Activated CD4-positive, alpha-beta T cell treated with anti-CD3 and anti-CD28 coated beads for 36 hours (primary cell): ENCODE measurements at regions not wholly inside any gene's neighbourhood (a gene's known extent, or its start where the extent isn't known, plus 50 kb on each side); places are given as distances from the start of the nearest gene placed in this dataset.

Source experiments
- ATAC-seq: fragments of 200-7000 bp; cut with Tn5 transposase; one replicate; pipeline ENCODE4 v1.10.0; 2021; ENCODE audit warnings: mild to moderate bottlenecking, moderate library complexity
- CTCF ChIA-PET: fragments of 350-600 bp; sonication (Branson Sonifier 250); formaldehyde crosslinking; loops from one replicate; lab custom pipeline; 2021; ENCODE audit warnings: antibody characterized with exemption; lab: Charles Lee
- POLR2A ChIA-PET: fragments of 350-600 bp; sonication (Branson Sonifier 250); formaldehyde crosslinking; loops from one replicate; lab custom pipeline; 2021; ENCODE audit warnings: antibody characterized with exemption, inconsistent platforms; lab: Charles Lee
- DNase-seq: peaks from one replicate; pipeline ENCODE4 v3.0.0-alpha.2; 2020
- H3K27ac Mint-ChIP-seq: one replicate; pipeline ENCODE4 v1.8.0; 2021; ENCODE audit warnings: mixed read lengths
- H3K27me3 Mint-ChIP-seq: one replicate; pipeline ENCODE4 v1.8.0; 2021; ENCODE audit warnings: mixed read lengths
- H3K36me3 Mint-ChIP-seq: one replicate; pipeline ENCODE4 v1.8.0; 2021; ENCODE audit warnings: low read depth, mixed read lengths
- H3K4me1 Mint-ChIP-seq: one replicate; pipeline ENCODE4 v1.8.0; 2021; ENCODE audit warnings: mixed read lengths
- H3K4me3 Mint-ChIP-seq: one replicate; pipeline ENCODE4 v1.8.0; 2021; ENCODE audit warnings: mild to moderate bottlenecking, moderate library complexity, mixed read lengths
- H3K9me3 Mint-ChIP-seq: one replicate; pipeline ENCODE4 v1.8.0; 2021; ENCODE audit warnings: low read depth, mixed read lengths
- intact Hi-C, 2 experiments: fragments of 100-400 bp; cut with DNase I in 1 of 2; cut with micrococcal nuclease in 1 of 2; formaldehyde crosslinking; loops; one replicate each; pipeline versions ENCODE4 v1.14.2 to v1.15.1; 2022 to 2024; cut with DNase I, micrococcal nuclease

- ChIA-PET POLR2A (no interaction called here), CTCF (no interaction called here)
- DNase-seq = no peak
- no peak overlapping the region for H3K4me3 Mint-ChIP-seq
- no peak for ATAC-seq
- intact Hi-C loops = no loop called here
- no peak overlapping the region for H3K27ac Mint-ChIP-seq
- no peaks in the 10 kb centered on the region for H3K9me3 Mint-ChIP-seq
- H3K36me3 Mint-ChIP-seq = no peaks in the 10 kb centered on the region
- H3K27me3 Mint-ChIP-seq = no peaks in the 10 kb centered on the region
- H3K4me1 Mint-ChIP-seq = no peaks in the 10 kb centered on the region
These were observed 1981.3 kb upstream of the IGFBP7 start for GRCh38 chr4:59091146-59092142.

DNA sequence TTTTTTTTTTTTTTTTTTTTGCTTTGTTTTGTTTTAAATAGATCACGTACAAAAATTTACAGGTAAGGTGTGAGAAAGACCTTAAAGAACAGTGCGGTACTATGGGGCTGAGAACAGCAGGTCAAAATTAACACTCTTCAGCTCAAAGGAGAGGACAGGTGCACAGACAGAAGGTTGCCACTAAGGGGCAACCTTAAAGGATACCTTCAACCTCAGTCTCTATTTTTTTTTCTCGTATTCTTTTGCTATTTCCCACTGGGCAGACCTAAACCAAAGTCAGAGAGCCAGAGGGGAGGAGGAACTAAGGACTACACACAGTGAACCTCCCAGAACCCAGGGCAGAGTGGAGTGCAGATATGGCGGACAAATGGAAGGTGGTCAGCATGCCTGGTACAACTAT is 1984.3 kb upstream of the IGFBP7 start:
- ATAC-seq (no peak), DNase-seq (no peak)
- no peak overlapping the region for H3K27ac Mint-ChIP-seq
- intact Hi-C loops = no loop called here
- H3K27me3 Mint-ChIP-seq = no peaks in the 10 kb centered on the region
- CTCF ChIA-PET = no interaction called here
- H3K36me3 Mint-ChIP-seq = no peaks in the 10 kb centered on the region
- no peaks in the 10 kb centered on the region for H3K4me1 Mint-ChIP-seq
- H3K4me3 Mint-ChIP-seq = no peak overlapping the region
- H3K9me3 Mint-ChIP-seq = peaks cover 3% of the 10 kb centered on the region
- POLR2A ChIA-PET = no interaction called here

DNA sequence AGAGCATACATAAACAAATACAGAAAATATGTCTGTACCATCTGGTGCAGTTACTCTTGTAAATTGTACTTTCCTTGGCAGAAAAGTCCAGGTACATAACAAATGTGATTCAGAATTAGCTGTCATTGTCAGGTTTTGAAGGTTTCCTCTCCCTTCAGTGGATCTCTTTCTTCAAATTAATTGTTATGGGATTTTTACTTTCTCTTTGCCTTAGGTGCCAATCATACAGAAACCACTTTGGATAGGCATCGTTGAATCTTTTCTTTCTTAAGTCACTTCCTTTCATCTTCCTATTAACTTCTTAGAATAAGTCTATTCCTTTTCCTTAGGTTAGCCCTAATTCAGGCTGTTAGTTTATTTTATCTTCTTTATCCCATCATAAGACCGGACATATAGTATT is 1992.1 kb upstream of the IGFBP7 start:
- Mint-ChIP-seq H3K36me3 (no peaks in the 10 kb centered on the region), H3K27ac (no peak overlapping the region), H3K4me3 (no peak overlapping the region), H3K27me3 (no peaks in the 10 kb centered on the region), H3K4me1 (no peaks in the 10 kb centered on the region), H3K9me3 (peaks cover 4% of the 10 kb centered on the region)
- intact Hi-C loops = no loop called here
- ChIA-PET POLR2A (no interaction called here), CTCF (no interaction called here)
- DNase-seq (no peak), ATAC-seq (no peak)

- no peaks in the 10 kb centered on the region for H3K4me1 Mint-ChIP-seq
- intact Hi-C loops = no loop called here
- no peaks in the 10 kb centered on the region for H3K36me3 Mint-ChIP-seq
- H3K27ac Mint-ChIP-seq = no peak overlapping the region
- H3K4me3 Mint-ChIP-seq = no peak overlapping the region
- POLR2A ChIA-PET = no interaction called here
- ATAC-seq = no peak
- H3K27me3 Mint-ChIP-seq = no peaks in the 10 kb centered on the region
- DNase-seq = no peak
- CTCF ChIA-PET = no interaction called here
- H3K9me3 Mint-ChIP-seq = peaks cover 6% of the 10 kb centered on the region
These were observed 2010.2 kb upstream of the IGFBP7 start for GRCh38 chr4:59120287-59120814.

- ChIA-PET CTCF (no interaction called here), POLR2A (no interaction called here)
- no peak for DNase-seq
- peaks cover 4% of the 10 kb centered on the region for H3K9me3 Mint-ChIP-seq
- intact Hi-C loops = no loop called here
- no peak overlapping the region for H3K27ac Mint-ChIP-seq
- ATAC-seq = no peak
- H3K27me3 Mint-ChIP-seq = no peaks in the 10 kb centered on the region
- H3K4me1 Mint-ChIP-seq = no peaks in the 10 kb centered on the region
- no peak overlapping the region for H3K4me3 Mint-ChIP-seq
- H3K36me3 Mint-ChIP-seq = no peaks in the 10 kb centered on the region
These were observed 2012.4 kb upstream of the IGFBP7 start for GRCh38 chr4:59122626-59123025.

- CTCF ChIA-PET = no interaction called here
- no peak overlapping the region for H3K27ac Mint-ChIP-seq
- H3K27me3 Mint-ChIP-seq = no peaks in the 10 kb centered on the region
- ATAC-seq (no peak), DNase-seq (no peak)
- POLR2A ChIA-PET = no interaction called here
- H3K36me3 Mint-ChIP-seq = no peaks in the 10 kb centered on the region
- intact Hi-C loops = no loop called here
- peaks cover 5% of the 10 kb centered on the region for H3K9me3 Mint-ChIP-seq
- no peaks in the 10 kb centered on the region for H3K4me1 Mint-ChIP-seq
- H3K4me3 Mint-ChIP-seq = no peak overlapping the region
These were observed 2016.0 kb upstream of the IGFBP7 start for GRCh38 chr4:59126159-59126558.

- ATAC-seq = no peak
- no peaks in the 10 kb centered on the region for H3K27me3 Mint-ChIP-seq
- CTCF ChIA-PET = interaction anchor here (0.7 kb wide), 1 partner anchor 31 kb away, joined by 3 read pairs; no protein-coding TSS in a partner anchor
- no peaks in the 10 kb centered on the region for H3K4me1 Mint-ChIP-seq
- intact Hi-C loops = no loop called here
- no peak overlapping the region for H3K4me3 Mint-ChIP-seq
- H3K27ac Mint-ChIP-seq = no peak overlapping the region
- POLR2A ChIA-PET = no interaction called here
- no peaks in the 10 kb centered on the region for H3K36me3 Mint-ChIP-seq
- H3K9me3 Mint-ChIP-seq = peaks cover 6% of the 10 kb centered on the region
- DNase-seq = no peak
These were observed 2016.8 kb upstream of the IGFBP7 start for GRCh38 chr4:59127006-59127405.

DNA sequence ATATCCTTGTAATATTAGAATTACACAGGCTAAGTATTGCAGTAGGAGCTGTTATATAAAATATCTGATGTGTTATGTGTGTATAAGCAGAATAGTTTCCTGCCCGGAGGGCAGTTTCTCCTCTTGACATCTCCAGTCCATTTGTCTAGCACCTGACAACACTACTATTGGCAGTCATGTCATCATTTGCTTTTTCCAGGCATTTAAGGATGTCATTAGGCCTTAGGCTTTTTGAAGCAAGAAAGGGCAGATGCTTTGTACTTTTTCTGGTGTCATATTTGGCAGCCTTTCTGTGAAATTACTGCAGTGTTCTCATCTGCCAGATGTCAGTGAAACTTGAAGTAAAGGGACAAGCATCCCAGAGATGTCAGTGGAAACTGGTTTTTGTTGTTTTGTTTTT is 2017.6 kb upstream of the IGFBP7 start:
- ChIA-PET POLR2A (no interaction called here), CTCF (no interaction called here)
- Mint-ChIP-seq H3K27ac (no peak overlapping the region), H3K4me1 (no peaks in the 10 kb centered on the region), H3K27me3 (no peaks in the 10 kb centered on the region), H3K4me3 (no peak overlapping the region), H3K9me3 (peaks cover 6% of the 10 kb centered on the region), H3K36me3 (no peaks in the 10 kb centered on the region)
- DNase-seq (no peak), ATAC-seq (no peak)
- intact Hi-C loops = no loop called here

GRCh38 chr4:59135248-59135985 is 2025.2 kb upstream of the IGFBP7 start:
- no peak for ATAC-seq
- Mint-ChIP-seq H3K36me3 (no peaks in the 10 kb centered on the region), H3K9me3 (peaks cover 12% of the 10 kb centered on the region), H3K27me3 (no peaks in the 10 kb centered on the region), H3K4me1 (no peaks in the 10 kb centered on the region), H3K4me3 (no peak overlapping the region), H3K27ac (no peak overlapping the region)
- intact Hi-C loops = no loop called here
- no peak for DNase-seq
- POLR2A ChIA-PET = interaction anchor here (0.7 kb wide), 1 partner anchor 1202 kb away, joined by 6 read pairs; no protein-coding TSS in a partner anchor
- CTCF ChIA-PET = no interaction called here

GRCh38 chr4:59161249-59161648 is 2038.9 kb upstream of the ADGRL3 start:
- ChIA-PET POLR2A (no interaction called here), CTCF (no interaction called here)
- ATAC-seq (no peak), DNase-seq (no peak)
- H3K4me1 Mint-ChIP-seq = no peaks in the 10 kb centered on the region
- peaks cover 4% of the 10 kb centered on the region for H3K9me3 Mint-ChIP-seq
- H3K27ac Mint-ChIP-seq = no peak overlapping the region
- H3K4me3 Mint-ChIP-seq = no peak overlapping the region
- no peaks in the 10 kb centered on the region for H3K36me3 Mint-ChIP-seq
- no peaks in the 10 kb centered on the region for H3K27me3 Mint-ChIP-seq
- intact Hi-C loops = no loop called here

DNA sequence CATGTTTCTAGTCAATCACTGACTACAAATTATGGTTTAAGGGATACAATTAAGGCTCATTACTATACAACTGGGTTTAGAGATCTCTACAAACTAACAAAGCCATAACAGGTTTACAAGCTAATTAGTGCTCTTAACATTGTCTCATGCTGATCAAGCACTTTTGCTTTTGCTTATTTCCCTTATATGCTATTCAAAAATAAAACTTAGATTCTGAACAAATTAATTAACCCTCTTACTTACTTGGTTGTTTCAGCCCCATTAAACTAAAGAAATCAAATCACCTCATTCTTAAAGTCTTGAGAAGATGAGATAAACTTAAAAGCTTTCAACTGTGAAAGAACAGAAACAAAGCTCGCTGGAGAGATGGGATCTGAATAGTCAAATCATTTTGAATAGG is 2024.5 kb upstream of the ADGRL3 start:
- Mint-ChIP-seq H3K27ac (no peak overlapping the region), H3K36me3 (no peaks in the 10 kb centered on the region), H3K4me1 (no peaks in the 10 kb centered on the region), H3K9me3 (peaks cover 5% of the 10 kb centered on the region), H3K4me3 (no peak overlapping the region), H3K27me3 (no peaks in the 10 kb centered on the region)
- no peak for ATAC-seq
- CTCF ChIA-PET = no interaction called here
- intact Hi-C loops = no loop called here
- DNase-seq = no peak
- POLR2A ChIA-PET = no interaction called here
